ENCODE measurements at regions not wholly inside any gene's neighbourhood (a gene's known extent, or its start where the extent isn't known, plus 50 kb on each side); places are given as distances from the start of the nearest gene placed in this dataset.

DNA sequence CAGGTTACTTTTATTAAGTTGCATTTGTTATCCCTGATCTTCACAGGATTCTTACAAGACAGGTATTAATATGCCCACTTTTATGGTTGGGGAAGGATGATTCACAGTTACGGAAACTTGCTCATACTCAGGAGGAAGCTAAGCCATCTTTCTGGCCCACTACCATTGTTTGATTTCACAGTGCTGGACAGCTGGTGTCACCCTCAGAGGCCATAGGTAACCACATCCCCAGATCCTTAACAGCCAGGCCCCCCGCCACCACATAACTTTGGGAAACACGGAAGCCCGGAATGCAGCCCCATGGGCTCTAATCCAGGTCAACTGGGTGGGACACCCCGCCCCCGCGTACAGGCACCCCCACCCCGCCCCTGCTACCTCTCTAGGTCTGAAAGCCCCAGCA lies 119.7 kb downstream of the IRS2 start:
- H3K36me3 Mint-ChIP-seq = no peaks in the 10 kb centered on the region
- TF ChIP-seq, protein P1, sequence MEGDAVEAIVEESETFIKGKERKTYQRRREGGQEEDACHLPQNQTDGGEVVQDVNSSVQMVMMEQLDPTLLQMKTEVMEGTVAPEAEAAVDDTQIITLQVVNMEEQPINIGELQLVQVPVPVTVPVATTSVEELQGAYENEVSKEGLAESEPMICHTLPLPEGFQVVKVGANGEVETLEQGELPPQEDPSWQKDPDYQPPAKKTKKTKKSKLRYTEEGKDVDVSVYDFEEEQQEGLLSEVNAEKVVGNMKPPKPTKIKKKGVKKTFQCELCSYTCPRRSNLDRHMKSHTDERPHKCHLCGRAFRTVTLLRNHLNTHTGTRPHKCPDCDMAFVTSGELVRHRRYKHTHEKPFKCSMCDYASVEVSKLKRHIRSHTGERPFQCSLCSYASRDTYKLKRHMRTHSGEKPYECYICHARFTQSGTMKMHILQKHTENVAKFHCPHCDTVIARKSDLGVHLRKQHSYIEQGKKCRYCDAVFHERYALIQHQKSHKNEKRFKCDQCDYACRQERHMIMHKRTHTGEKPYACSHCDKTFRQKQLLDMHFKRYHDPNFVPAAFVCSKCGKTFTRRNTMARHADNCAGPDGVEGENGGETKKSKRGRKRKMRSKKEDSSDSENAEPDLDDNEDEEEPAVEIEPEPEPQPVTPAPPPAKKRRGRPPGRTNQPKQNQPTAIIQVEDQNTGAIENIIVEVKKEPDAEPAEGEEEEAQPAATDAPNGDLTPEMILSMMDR (conservative IDR thresholded peaks at IDR 0.05) = no peak
- DNase-seq (ENCODE audit: extremely low spot score, unreplicated experiment) = no peak
- H3K4me1 Mint-ChIP-seq (ENCODE audit: unreplicated experiment) = peaks cover 29% of the 10 kb centered on the region
- peaks cover 3% of the 10 kb centered on the region for H3K27me3 Mint-ChIP-seq
- H3K27ac Mint-ChIP-seq = no peak overlapping the region
- no peaks in the 10 kb centered on the region for H3K9me3 Mint-ChIP-seq
- H3K4me3 Mint-ChIP-seq = no peak overlapping the region

DNA sequence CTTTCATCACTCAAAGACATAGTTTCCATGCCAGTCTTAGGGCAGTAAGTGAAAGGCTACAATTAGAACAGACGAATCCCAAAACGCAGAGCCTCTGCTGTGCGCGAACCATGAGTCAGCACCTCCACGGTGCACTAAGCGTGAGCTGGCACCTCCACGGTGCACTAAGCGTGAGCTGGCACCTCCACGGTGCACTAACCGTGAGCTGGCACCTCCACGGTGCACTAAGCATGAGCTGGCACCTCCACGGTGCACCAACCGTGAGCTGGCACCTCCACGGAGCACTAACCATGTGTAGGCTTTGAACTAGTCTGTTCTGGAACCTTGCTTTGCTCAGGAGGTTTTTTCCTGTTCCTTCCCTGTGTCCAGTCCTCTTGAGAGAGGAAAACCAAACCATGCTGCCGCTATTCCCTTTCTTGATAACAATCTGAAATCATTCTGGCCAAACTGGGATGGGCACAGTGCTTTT lies 120.6 kb downstream of the IRS2 start:
- H3K4me3 Mint-ChIP-seq = no peak overlapping the region
- peaks cover 29% of the 10 kb centered on the region for H3K4me1 Mint-ChIP-seq (ENCODE audit: unreplicated experiment)
- no peaks in the 10 kb centered on the region for H3K36me3 Mint-ChIP-seq
- no peak overlapping the region for H3K27ac Mint-ChIP-seq
- H3K27me3 Mint-ChIP-seq = peaks cover 3% of the 10 kb centered on the region
- TF ChIP-seq, protein P1 (conservative IDR thresholded peaks at IDR 0.05) = no peak
- DNase-seq (ENCODE audit: extremely low spot score, unreplicated experiment) = no peak
- H3K9me3 Mint-ChIP-seq = no peaks in the 10 kb centered on the region

DNA sequence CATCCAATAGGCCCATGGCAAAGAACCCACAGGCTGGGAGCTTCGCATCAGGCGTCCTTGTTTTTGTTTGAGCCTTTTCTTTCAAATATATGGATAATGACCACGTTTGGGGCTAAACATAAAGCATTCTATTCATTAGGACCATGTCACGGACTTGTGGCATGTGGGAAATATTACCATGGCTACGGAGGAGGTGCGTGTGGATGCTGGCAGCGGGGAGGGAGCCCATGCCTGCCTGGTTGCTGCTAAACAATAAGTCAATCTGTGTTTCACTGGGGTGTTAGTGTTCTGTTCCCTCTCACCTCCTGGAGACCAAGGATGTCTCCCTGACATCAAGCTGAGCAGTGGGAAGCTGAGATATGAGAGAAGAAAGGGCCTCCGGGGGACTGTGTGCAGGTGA lies 121.1 kb downstream of the IRS2 start:
- Mint-ChIP-seq H3K9me3 (no peaks in the 10 kb centered on the region), H3K27me3 (peaks cover 3% of the 10 kb centered on the region), H3K36me3 (no peaks in the 10 kb centered on the region), H3K4me3 (no peak overlapping the region), H3K27ac (no peak overlapping the region), H3K4me1 (ENCODE audit: unreplicated experiment) (peaks cover 29% of the 10 kb centered on the region)
- TF ChIP-seq, protein P1 (conservative IDR thresholded peaks at IDR 0.05) = no peak
- no peak for DNase-seq (ENCODE audit: extremely low spot score, unreplicated experiment)

DNA sequence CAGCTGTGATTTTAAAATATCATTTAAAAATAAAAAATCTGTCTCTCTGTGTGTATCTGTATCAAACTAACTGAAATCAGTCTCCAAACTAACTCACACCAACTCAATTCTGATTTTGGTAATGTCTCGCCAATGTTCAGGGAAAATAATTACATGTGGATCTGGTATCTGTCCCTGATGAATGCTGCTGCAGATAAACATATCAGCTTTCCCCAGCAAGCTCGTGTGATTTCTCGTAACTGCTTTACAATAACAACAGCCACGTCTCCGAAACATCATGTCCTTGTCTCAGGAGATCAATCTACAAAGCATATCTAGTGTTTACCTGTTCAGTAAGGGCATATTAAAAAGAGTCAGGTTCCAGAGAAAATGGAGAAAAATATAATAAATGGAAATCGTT lies 129.0 kb downstream of the IRS2 start:
- peaks cover 20% of the 10 kb centered on the region for H3K4me1 Mint-ChIP-seq (ENCODE audit: unreplicated experiment)
- H3K36me3 Mint-ChIP-seq = no peaks in the 10 kb centered on the region
- peaks cover 3% of the 10 kb centered on the region for H3K27me3 Mint-ChIP-seq
- H3K27ac Mint-ChIP-seq = no peak overlapping the region
- no peak for DNase-seq (ENCODE audit: extremely low spot score, unreplicated experiment)
- H3K9me3 Mint-ChIP-seq = no peaks in the 10 kb centered on the region
- no peak overlapping the region for H3K4me3 Mint-ChIP-seq
- TF ChIP-seq, protein P1 (conservative IDR thresholded peaks at IDR 0.05) = no peak

DNA sequence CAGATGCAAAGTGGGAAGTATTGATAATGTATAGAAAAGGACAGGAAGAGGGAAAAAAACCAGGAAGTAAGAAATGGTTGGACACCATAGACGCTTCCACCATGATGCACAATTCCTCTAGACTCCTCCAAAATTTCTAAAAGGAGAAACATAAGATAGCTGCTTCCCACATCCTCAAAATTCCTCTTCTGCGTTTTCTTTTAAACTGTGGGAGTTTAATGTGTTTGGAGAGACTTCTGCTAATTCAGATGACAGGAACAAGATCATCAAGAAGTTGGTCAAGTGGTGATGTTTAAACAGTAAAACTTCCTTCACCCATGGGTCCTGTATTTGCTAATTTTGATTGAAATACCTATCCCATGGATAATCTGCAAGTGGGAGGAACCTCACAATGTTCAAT lies 130.2 kb downstream of the IRS2 start:
- TF ChIP-seq, protein P1 (conservative IDR thresholded peaks at IDR 0.05) = no peak
- Mint-ChIP-seq H3K4me3 (no peak overlapping the region), H3K36me3 (no peaks in the 10 kb centered on the region), H3K4me1 (ENCODE audit: unreplicated experiment) (peaks cover 27% of the 10 kb centered on the region), H3K27ac (no peak overlapping the region), H3K27me3 (no peaks in the 10 kb centered on the region), H3K9me3 (no peaks in the 10 kb centered on the region)
- DNase-seq (ENCODE audit: extremely low spot score, unreplicated experiment) = no peak

DNA sequence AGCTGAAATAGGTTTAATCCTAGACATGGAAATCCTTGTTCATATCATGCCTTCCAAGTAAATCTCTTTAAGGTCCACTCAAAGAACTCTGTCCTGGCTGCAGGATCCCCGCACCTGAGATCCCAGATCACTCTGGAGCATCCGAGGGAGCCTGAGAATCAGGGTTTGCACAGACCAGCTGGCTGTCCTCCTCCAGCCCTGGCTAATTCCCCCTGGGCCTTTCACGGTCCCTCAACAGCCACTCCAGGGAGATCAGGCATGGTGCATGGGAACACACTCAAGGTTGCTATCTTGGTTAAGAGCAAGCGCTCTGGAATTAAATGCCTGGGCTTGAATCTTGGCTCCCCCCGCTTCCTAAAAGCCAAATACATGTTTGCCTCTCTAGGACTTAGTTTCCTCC lies 130.8 kb downstream of the IRS2 start:
- DNase-seq (ENCODE audit: extremely low spot score, unreplicated experiment) = no peak
- Mint-ChIP-seq H3K9me3 (no peaks in the 10 kb centered on the region), H3K4me1 (ENCODE audit: unreplicated experiment) (peaks cover 27% of the 10 kb centered on the region), H3K36me3 (no peaks in the 10 kb centered on the region), H3K4me3 (no peak overlapping the region), H3K27me3 (no peaks in the 10 kb centered on the region), H3K27ac (no peak overlapping the region)
- TF ChIP-seq, protein P1 (conservative IDR thresholded peaks at IDR 0.05) = no peak

Data from type B pancreatic cell (in vitro differentiated cells).